Muscle layer of colon (tissue), 2 donors: ENCODE measurements at regions not wholly inside any gene's neighbourhood (a gene's known extent, or its start where the extent isn't known, plus 50 kb on each side); places are given as distances from the start of the nearest gene placed in this dataset.

Experiments used
- H3K27ac ChIP-seq: one replicate; pipeline ENCODE4 v1.7.0; 2013; ENCODE audit warnings: low read depth, mild to moderate bottlenecking, low read length, moderate library complexity
- H3K27me3 ChIP-seq, 2 donors: one replicate each; pipeline ENCODE4 v1.7.0; 2013; ENCODE audit warnings: low read length in 2 of 2, mild to moderate bottlenecking in 2 of 2; ENCODE audit not compliant: insufficient read depth in 2 of 2, control insufficient read depth in 1 of 2
- H3K36me3 ChIP-seq: one replicate; pipeline ENCODE4 v1.7.0; 2013; ENCODE audit warnings: mild to moderate bottlenecking, low read length; ENCODE audit not compliant: insufficient read depth
- H3K4me1 ChIP-seq: one replicate; pipeline ENCODE4 v1.7.0; 2013; ENCODE audit warnings: mild to moderate bottlenecking, low read length; ENCODE audit not compliant: insufficient read depth
- H3K4me3 ChIP-seq, 2 donors: one replicate each; pipeline ENCODE4 v1.7.0; 2013; ENCODE audit warnings: low read length in 2 of 2, low read depth in 1 of 2, mild to moderate bottlenecking in 1 of 2, moderate library complexity in 1 of 2
- H3K9ac ChIP-seq: one replicate; pipeline ENCODE4 v1.7.0; 2013; ENCODE audit warnings: low read length
- H3K9me3 ChIP-seq: one replicate; pipeline ENCODE4 v1.7.0; 2013; ENCODE audit warnings: mild to moderate bottlenecking, low read length
- donor health status: abdominal sarcoma.
- donor health status: Adenocarcinoma of cecum.

DNA sequence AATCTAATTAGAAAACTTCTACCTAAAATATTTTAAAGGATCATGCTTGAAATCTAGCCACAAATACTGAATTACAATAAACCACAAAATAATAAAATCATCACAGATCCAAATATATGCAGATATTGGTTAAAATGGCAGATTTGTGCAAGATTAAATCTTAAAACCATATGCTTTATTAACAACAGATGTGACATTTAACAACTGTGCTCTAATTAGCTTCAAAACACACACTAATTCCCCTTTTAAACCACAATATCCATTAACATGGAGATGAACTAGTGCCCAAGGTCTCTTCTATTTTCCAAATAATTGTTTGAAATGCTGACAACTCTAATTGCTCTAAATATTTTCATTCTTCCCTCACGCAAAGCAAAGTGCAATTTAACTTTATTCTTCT is 1530.3 kb downstream of the SI start:
- no peaks in the 10 kb centered on the region for H3K4me1 ChIP-seq
- H3K9me3 ChIP-seq, result no peaks in the 10 kb centered on the region
- H3K36me3 ChIP-seq, result no peaks in the 10 kb centered on the region
- no peak overlapping the region for H3K9ac ChIP-seq
- H3K4me3 ChIP-seq, result no peak overlapping the region
- no peaks in the 10 kb centered on the region for H3K27me3 ChIP-seq
- H3K27ac ChIP-seq, result no peak overlapping the region

DNA sequence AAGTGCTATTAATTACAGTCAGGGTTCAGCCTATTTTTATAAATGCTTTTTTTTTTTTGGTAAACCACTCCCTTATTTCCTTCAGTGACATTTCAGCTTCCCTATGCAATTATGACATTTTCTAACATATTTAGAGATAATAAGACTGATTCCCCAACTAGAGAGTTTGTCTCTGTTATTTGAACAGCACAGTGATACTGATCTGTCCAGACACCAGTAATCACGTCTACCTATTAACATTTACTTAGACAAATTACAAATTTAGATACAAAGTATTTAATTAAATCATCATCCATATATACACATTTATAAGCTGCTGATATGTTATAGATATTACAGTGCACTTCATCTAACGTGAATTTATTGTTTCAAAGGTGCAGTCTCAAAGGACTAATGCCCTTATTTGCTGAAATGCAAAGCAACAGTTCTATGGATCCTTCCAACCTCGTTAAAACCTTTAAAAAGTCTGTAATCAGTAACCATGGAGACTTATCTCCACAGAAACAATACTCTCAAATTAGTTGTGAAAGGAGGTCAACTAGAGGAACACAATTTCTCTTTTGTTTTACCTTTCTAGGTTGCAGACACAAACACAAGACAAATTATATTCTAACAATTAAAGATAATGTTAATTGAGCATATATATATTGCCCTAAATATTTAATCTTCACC is 1531.1 kb downstream of the SI start:
- no peaks in the 10 kb centered on the region for H3K36me3 ChIP-seq
- H3K4me3 ChIP-seq, result no peak overlapping the region
- no peak overlapping the region for H3K9ac ChIP-seq
- no peaks in the 10 kb centered on the region for H3K27me3 ChIP-seq
- H3K27ac ChIP-seq, result no peak overlapping the region
- no peaks in the 10 kb centered on the region for H3K9me3 ChIP-seq
- H3K4me1 ChIP-seq, result no peaks in the 10 kb centered on the region

DNA sequence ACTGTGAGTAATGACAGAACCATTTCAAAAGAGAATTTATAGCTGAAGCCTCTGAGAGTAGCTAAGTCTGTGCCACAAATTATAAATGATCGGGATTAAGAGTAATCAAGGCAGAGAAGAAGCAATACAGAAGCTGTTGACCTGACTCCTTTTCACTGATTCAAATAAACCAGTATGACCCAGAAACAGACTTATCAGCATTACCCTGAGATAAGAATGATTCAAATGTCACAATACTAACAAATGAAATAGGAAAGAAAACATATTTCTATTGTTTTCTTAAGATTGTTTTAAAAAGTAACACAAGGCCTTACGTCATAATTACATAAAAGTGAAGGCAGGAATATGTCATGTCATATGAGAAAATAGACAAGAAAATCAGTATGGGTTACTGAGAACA is 1534.6 kb downstream of the SI start:
- no peaks in the 10 kb centered on the region for H3K4me1 ChIP-seq
- H3K9ac ChIP-seq, result no peak overlapping the region
- no peaks in the 10 kb centered on the region for H3K9me3 ChIP-seq
- H3K4me3 ChIP-seq, result no peak overlapping the region
- H3K36me3 ChIP-seq, result no peaks in the 10 kb centered on the region
- H3K27ac ChIP-seq, result no peak overlapping the region
- H3K27me3 ChIP-seq, result no peaks in the 10 kb centered on the region

DNA sequence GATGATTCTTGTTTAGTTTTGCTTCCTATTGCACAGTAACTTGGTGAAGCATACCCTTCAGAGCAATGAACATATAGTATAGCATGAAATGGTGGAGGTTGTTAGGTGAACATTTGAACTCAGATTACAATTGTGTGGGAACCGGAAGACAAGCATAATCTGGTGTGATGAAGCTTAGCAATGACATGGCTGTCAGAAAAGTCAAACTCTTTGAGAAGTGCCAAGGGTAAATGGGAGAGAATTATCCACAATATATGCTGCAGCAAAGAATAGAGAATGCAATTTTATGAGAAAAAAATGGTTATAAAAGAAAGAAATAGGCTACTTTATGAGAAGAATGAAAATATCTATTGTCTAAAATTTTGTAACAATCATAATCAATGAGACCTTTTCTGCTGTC is 1536.7 kb downstream of the SI start:
- H3K27me3 ChIP-seq, result no peaks in the 10 kb centered on the region
- no peak overlapping the region for H3K9ac ChIP-seq
- H3K27ac ChIP-seq, result no peak overlapping the region
- H3K9me3 ChIP-seq, result no peaks in the 10 kb centered on the region
- H3K36me3 ChIP-seq, result no peaks in the 10 kb centered on the region
- H3K4me1 ChIP-seq, result no peaks in the 10 kb centered on the region
- no peak overlapping the region for H3K4me3 ChIP-seq

DNA sequence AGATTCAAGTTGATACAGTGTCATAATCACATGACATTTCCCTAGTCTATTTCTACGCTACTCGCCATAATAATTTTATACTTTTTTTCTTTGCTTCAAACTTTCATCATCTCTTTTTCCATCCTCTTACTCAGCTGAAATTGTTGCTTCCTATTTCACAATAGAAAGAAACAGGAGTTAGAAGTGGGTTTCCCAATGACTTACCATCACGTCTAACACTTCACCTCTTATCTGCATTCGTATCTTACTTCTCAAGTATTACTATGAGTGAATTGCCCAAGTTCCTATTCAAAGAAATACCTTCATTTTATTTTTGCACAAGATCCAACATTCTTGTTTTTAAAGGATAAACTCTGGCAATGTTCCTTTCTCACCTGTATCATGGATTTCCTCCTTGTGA is 1539.9 kb downstream of the SI start:
- Histone ChIP-seq H3K36me3 (no peaks in the 10 kb centered on the region), H3K27me3 (no peaks in the 10 kb centered on the region), H3K27ac (no peak overlapping the region), H3K4me3 (no peak overlapping the region), H3K9me3 (no peaks in the 10 kb centered on the region), H3K4me1 (no peaks in the 10 kb centered on the region), H3K9ac (no peak overlapping the region)

DNA sequence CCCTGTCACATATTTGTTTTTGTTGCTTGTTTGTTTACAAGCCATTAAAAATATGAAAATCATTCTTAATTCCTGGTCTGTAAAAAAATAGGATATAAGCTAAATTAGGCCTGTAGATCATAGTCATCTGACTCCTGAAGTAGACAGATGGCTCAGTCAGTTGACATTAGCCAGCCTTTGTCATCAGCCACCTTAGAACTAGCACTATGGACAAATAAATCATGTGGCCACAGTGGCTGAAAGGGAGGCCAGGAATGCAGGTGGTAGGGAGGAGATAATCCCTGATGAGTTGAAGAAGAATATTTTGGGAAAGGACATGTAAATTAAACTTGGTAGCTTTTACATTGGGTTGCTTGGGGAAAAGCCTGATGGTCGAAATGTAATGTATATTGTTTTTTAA is 1544.9 kb downstream of the SI start:
- H3K36me3 ChIP-seq, result no peaks in the 10 kb centered on the region
- H3K9me3 ChIP-seq, result no peaks in the 10 kb centered on the region
- H3K27me3 ChIP-seq, result no peaks in the 10 kb centered on the region
- no peak overlapping the region for H3K27ac ChIP-seq
- H3K9ac ChIP-seq, result no peak overlapping the region
- H3K4me1 ChIP-seq, result no peaks in the 10 kb centered on the region
- no peak overlapping the region for H3K4me3 ChIP-seq

DNA sequence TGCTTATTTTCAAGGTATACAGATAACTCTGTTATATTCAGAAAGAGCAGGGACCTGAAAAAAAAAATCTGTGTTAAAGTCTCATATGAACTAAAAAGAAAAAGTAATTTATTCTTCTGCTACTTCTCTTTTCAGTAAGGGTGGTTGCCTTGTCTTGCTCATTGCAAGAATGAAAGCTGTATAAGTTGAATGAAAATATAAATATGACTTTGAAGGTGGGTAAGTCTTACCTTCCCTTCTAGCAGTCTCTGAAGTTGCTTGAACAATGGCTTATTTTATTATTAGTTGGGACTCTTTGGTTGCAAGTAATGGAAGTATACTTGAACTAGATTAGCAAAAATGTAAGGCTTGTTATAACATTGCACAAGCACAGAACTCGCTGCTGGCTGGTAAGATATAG is 1554.9 kb downstream of the SI start:
- no peaks in the 10 kb centered on the region for H3K27me3 ChIP-seq
- no peak overlapping the region for H3K4me3 ChIP-seq
- no peak overlapping the region for H3K27ac ChIP-seq
- no peaks in the 10 kb centered on the region for H3K36me3 ChIP-seq
- no peak overlapping the region for H3K9ac ChIP-seq
- no peaks in the 10 kb centered on the region for H3K4me1 ChIP-seq
- no peaks in the 10 kb centered on the region for H3K9me3 ChIP-seq

DNA sequence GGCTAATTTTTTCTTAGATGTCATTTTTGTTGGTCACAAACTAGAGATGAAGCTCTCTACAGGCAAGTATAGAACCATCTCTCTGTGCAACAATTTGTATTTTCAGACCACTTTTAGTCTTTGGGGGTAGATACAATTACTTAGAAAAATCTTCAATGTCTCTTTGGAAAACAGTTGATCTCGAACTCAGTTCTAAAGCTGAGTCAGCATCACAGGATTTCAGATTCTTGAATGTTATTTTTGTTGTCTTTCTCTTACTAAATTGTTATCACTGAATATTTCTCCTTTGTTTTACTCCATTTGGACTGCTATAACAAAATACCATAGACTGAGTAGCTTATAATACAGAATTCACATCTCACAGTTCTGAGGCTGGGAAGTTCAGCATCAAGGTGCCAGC is 1557.0 kb downstream of the SI start:
- H3K4me1 ChIP-seq, result no peaks in the 10 kb centered on the region
- no peaks in the 10 kb centered on the region for H3K27me3 ChIP-seq
- H3K9me3 ChIP-seq, result no peaks in the 10 kb centered on the region
- no peak overlapping the region for H3K27ac ChIP-seq
- no peak overlapping the region for H3K9ac ChIP-seq
- no peak overlapping the region for H3K4me3 ChIP-seq
- no peaks in the 10 kb centered on the region for H3K36me3 ChIP-seq

DNA sequence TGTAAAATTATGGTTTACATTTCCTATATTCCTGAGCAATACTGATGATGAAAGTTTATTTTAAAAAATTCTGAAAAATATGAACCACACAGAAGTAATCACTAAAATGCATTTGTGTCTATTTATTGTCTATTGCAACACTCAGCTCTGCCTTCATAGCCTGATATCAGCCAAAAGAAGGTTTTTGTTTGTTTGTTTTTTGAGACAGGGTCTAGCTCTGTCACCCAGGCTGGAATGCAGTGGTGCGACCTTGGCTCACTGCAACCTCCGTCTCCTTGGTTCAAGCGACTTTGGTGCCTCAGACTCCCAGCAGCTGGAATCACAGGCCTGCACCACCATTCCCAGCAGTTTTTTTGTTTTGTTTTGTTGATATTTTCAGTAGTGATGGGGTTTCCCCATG is 1560.2 kb downstream of the SI start:
- H3K9me3 ChIP-seq, result no peaks in the 10 kb centered on the region
- H3K36me3 ChIP-seq, result no peaks in the 10 kb centered on the region
- no peaks in the 10 kb centered on the region for H3K27me3 ChIP-seq
- no peak overlapping the region for H3K9ac ChIP-seq
- H3K27ac ChIP-seq, result no peak overlapping the region
- no peak overlapping the region for H3K4me3 ChIP-seq
- H3K4me1 ChIP-seq, result no peaks in the 10 kb centered on the region

DNA sequence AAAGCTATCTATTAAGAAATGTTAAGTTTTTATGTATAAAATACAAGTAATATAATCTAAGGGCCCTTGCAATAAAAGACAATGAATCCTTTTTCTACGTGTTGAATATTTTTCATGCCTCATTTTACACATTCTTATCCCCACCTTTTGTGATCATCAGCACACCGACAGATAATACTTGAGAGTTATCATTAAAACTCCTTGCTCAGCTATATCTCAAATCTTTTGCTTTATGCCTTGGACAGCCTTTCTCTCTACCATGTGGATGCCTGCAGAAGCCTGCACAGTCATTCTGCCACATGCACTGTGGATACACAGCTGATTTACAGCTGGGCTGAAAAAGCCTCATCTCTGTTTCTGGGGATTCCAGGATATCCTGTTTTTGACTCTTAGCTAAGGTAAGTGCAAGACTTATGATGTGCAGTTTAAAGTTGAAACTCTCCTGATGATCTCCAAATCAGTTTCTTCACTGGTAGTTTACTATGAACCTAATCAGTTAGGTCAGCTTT is 1565.1 kb downstream of the SI start:
- Histone ChIP-seq H3K4me1 (no peaks in the 10 kb centered on the region), H3K9me3 (no peaks in the 10 kb centered on the region), H3K36me3 (no peaks in the 10 kb centered on the region), H3K27me3 (no peaks in the 10 kb centered on the region), H3K4me3 (no peak overlapping the region), H3K27ac (no peak overlapping the region), H3K9ac (no peak overlapping the region)

DNA sequence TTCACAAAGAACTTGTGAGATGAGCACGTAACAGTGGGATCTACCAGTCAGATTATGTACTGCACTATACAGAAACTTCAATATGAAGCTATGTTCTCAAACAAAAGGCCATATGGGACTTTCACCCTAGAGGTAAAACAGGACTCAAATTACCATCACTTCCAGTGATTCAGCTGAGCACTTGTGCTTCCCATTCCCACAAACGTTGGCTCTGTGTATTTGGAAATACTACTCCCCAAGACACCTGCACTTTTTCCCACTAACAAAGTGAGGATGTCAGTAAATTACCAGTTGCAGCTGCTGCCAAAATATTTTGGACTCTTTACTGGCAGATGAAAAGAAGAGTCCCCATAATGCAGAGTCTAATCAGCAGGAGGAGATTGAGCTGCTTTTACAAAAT is 1570.1 kb downstream of the SI start:
- Histone ChIP-seq H3K27ac (no peak overlapping the region), H3K36me3 (no peaks in the 10 kb centered on the region), H3K9me3 (no peaks in the 10 kb centered on the region), H3K4me1 (no peaks in the 10 kb centered on the region), H3K9ac (no peak overlapping the region), H3K4me3 (no peak overlapping the region), H3K27me3 (no peaks in the 10 kb centered on the region)

DNA sequence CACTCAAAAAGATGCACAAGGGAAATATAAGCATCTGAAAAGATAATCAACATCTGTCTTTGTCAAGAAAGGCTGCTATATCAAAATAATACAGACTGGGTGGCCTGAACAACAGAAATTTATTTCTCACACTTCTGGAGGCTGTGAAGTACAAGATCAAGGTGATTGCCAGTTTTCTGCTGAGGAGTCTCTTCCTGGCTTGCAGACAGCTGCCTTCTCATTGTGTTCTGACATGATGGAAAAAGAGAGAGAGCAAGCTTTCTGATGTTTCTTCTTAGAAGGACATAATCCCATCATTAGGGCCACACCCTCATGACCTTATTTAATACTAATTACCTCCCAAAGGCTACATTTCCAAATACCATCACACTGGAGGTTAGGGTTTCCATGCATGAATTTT is 1573.3 kb downstream of the SI start:
- Histone ChIP-seq H3K9ac (no peak overlapping the region), H3K4me1 (no peaks in the 10 kb centered on the region), H3K4me3 (no peak overlapping the region), H3K27me3 (no peaks in the 10 kb centered on the region), H3K9me3 (no peaks in the 10 kb centered on the region), H3K36me3 (no peaks in the 10 kb centered on the region), H3K27ac (no peak overlapping the region)
